ENCODE measurements at regions not wholly inside any gene's neighbourhood (a gene's known extent, or its start where the extent isn't known, plus 50 kb on each side); places are given as distances from the start of the nearest gene placed in this dataset.

DNA sequence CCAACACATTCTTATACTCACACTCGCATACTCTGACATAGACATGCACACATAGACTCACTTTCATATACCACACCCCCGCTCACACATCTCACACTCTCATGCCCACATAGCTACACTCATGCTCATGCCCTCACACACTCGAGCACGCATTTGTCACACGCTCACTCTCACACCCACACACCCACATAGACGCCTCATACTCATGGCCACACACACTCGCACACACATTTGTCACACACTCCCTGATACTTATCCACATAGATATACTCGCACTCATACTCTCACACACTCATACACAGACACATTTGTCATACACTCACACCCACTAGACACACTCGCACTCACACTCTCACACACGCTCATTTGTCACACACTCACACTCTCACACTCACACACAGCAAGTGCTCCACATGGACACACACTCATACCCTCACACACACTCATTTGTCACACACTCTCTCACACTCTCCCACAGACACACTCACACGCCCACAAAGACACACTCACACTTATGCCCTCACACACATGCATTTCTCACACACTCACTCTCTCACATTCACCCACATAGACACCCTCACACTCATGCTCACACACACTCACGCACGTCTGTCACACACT is 50.9 kb downstream of the TNP1 start:
- DNase-seq, result no peak
- Histone ChIP-seq H3K4me1 (peaks cover 1% of the 10 kb centered on the region), H3K36me3 (ENCODE audit: low read depth, missing control alignments) (no peaks in the 10 kb centered on the region), H3K27ac (no peak overlapping the region), H3K4me3 (no peak overlapping the region), H3K27me3 (no peaks in the 10 kb centered on the region), H3K9me3 (no peaks in the 10 kb centered on the region)
- WGBS, 2 donors, result 77 to 86% methylated on average over 13 of the region's 13 CpGs
- intact Hi-C loops (cut with DNase I; ENCODE audit: low total_unique reads), result no loop called here
- TF ChIP-seq POLR2A (IDR thresholded peaks at IDR 0.05), result no peak
- TF ChIP-seq, protein P1, sequence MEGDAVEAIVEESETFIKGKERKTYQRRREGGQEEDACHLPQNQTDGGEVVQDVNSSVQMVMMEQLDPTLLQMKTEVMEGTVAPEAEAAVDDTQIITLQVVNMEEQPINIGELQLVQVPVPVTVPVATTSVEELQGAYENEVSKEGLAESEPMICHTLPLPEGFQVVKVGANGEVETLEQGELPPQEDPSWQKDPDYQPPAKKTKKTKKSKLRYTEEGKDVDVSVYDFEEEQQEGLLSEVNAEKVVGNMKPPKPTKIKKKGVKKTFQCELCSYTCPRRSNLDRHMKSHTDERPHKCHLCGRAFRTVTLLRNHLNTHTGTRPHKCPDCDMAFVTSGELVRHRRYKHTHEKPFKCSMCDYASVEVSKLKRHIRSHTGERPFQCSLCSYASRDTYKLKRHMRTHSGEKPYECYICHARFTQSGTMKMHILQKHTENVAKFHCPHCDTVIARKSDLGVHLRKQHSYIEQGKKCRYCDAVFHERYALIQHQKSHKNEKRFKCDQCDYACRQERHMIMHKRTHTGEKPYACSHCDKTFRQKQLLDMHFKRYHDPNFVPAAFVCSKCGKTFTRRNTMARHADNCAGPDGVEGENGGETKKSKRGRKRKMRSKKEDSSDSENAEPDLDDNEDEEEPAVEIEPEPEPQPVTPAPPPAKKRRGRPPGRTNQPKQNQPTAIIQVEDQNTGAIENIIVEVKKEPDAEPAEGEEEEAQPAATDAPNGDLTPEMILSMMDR (IDR thresholded peaks at IDR 0.05), result no peak

DNA sequence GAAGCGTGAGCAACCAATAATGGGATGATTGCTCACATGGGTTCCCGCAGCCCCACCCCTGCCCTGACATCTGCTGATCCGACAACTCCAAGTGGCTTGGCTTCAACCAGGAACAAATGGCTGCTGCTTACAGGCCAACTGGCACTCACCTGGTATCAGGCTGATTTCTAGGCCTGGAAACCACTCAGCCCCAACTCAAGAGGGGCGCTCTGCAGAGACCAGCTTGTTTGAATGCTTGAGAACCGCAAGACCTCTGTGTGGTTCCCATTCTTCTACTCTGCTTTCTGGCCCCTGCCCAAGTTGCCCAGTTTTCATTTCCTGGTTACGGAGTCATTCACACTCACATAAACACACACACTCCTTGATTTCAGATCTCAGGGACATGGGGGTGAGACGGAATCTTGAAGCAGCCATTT is 52.0 kb downstream of the TNP1 start:
- 67 to 72% methylated on average over 7 of the region's 7 CpGs for WGBS, 2 donors
- Histone ChIP-seq H3K4me1 (peaks cover 12% of the 10 kb centered on the region), H3K27me3 (no peaks in the 10 kb centered on the region), H3K9me3 (no peaks in the 10 kb centered on the region), H3K27ac (no peak overlapping the region), H3K4me3 (no peak overlapping the region), H3K36me3 (ENCODE audit: low read depth, missing control alignments) (no peaks in the 10 kb centered on the region)
- DNase-seq, result no peak
- intact Hi-C loops (cut with DNase I; ENCODE audit: low total_unique reads), result no loop called here
- TF ChIP-seq, protein P1 (IDR thresholded peaks at IDR 0.05), result no peak
- TF ChIP-seq POLR2A (IDR thresholded peaks at IDR 0.05), result no peak

DNA sequence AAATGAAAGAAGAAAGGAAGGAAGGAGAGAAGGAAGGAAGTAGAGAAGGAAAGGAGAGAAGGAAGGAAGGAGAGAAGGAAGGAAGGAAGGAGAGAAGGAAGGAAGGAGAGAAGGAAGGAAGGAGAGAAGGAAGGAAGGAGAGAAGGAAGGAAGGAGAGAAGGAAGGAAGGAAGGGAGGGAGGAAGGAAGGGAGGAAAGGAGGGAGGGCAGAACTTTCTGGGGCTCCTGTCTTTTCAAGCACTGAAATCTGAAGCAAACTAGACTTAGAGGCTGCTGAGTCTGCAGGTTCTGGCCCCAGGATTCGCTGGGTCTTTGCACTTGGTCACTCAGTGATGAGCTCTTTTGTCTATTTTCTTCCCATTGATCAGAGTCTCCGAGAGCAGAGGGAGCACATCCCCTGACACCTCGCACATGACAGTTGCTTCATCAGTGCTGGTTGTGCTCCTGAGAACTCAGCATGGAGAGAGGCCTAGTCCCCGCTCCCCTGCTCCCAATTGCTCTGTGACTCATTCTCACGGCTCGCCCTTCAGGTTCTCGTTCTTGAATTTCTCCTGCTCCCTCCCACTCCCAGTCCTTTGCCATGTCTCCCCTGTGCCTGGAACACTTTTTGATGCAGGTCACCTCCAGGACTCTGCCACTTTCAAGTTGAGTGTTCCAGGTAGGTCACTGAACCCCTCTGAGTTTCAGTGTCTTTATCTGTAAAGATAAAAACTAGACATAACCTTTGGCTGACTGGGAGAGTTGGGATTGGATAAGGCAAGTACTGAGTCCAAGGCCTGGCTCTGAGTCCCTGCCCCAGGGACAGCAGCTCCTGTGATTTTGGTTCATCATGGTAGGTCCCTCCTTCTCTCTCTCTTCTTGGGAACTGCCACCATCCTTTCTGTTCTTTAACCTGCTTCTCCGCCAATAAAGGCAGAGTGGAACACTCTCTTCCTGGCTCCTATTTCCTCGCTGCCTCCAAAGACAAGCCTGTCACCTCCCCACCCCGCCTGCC is 55.2 kb downstream of the TNP1 start:
- intact Hi-C loops (cut with DNase I; ENCODE audit: low total_unique reads), result no loop called here
- TF ChIP-seq POLR2A (IDR thresholded peaks at IDR 0.05), result no peak
- TF ChIP-seq, protein P1 (IDR thresholded peaks at IDR 0.05), result no peak
- no peaks in the 10 kb centered on the region for H3K36me3 ChIP-seq (ENCODE audit: low read depth, missing control alignments)
- H3K27ac ChIP-seq, result peak overlapping the region in 1 of 2 donors; percentile 29
- no peaks in the 10 kb centered on the region for H3K9me3 ChIP-seq
- H3K27me3 ChIP-seq, result no peaks in the 10 kb centered on the region
- no peak for DNase-seq
- no peak overlapping the region for H3K4me3 ChIP-seq
- 74 to 77% methylated on average over 10 of the region's 10 CpGs for WGBS, 2 donors
- H3K4me1 ChIP-seq, result peaks cover 44% of the 10 kb centered on the region

DNA sequence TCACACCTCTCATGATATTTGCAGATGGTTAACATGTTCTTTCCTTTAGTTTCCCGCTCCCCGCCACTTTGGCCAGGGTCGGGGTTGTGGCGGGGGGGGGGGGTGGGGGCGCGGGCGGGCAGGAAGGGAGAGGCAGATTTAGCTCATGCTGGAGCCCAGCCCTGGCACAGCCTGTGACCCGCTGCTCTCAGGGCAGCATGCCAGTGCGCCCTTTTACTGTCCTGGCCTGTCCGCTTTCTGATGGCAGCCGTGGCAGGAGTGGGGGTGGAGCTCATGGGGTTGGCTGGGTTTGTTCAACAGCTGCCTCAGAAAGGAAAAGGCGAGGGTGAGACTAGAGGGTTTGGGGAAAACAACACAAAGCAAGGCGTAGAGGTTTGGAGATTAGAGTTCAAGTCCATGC is 56.1 kb downstream of the TNP1 start:
- Histone ChIP-seq H3K36me3 (ENCODE audit: low read depth, missing control alignments) (no peaks in the 10 kb centered on the region), H3K27me3 (no peaks in the 10 kb centered on the region), H3K27ac (peak overlapping the region; percentile 65 to 73), H3K4me1 (peaks cover 47% of the 10 kb centered on the region), H3K9me3 (no peaks in the 10 kb centered on the region), H3K4me3 (no peak overlapping the region)
- 76 to 86% methylated on average over 12 to 13 of the region's 13 CpGs for WGBS, 2 donors
- no peak for TF ChIP-seq POLR2A (IDR thresholded peaks at IDR 0.05)
- TF ChIP-seq, protein P1 (IDR thresholded peaks at IDR 0.05), result no peak
- DNase-seq, result no peak
- intact Hi-C loops (cut with DNase I; ENCODE audit: low total_unique reads), result no loop called here

Data from testis (tissue), 2 donors.